A673 (cell line): ENCODE measurements at regions not wholly inside any gene's neighbourhood (a gene's known extent, or its start where the extent isn't known, plus 50 kb on each side); places are given as distances from the start of the nearest gene placed in this dataset.
"Not testable (repeated sequence)": the region's sequence is repeated elsewhere in the genome, so short reads cannot be mapped to it uniquely, and the experiment has no call there.

Experiments
- CTCF ChIP-seq: fragments of 300-800, 200-600 bp; sonication (generic); conservative IDR thresholded peaks from 2 replicates; pipeline ENCODE4 v1.5.1; 2017; ENCODE audit warnings: low read depth, mild to moderate bottlenecking, antibody characterized with exemption, low read length, moderate library complexity, mixed read lengths
- EZH2 ChIP-seq: fragments of 200-600 bp; sonication (generic); IDR thresholded peaks from 2 replicates; pipeline ENCODE4 v1.6.1; 2017; ENCODE audit warnings: borderline replicate concordance, low read depth, mild to moderate bottlenecking, mixed read lengths, antibody characterized with exemption, low read length; ENCODE audit not compliant: poor library complexity, severe bottlenecking

- not testable (repeated sequence) for TF ChIP-seq CTCF, EZH2
Observed at GRCh38 chr11:67753820-67754219, 79.4 kb upstream of the ALDH3B2 start.
